MCF 10A (cell line): ENCODE measurements at regions not wholly inside any gene's neighbourhood (a gene's known extent, or its start where the extent isn't known, plus 50 kb on each side); places are given as distances from the start of the nearest gene placed in this dataset.

Experiments used
- BruUV-seq: library from RNA; stranded (reverse); fragments of 400-500 nt; replicated peaks from 2 replicates; lab custom pipeline; 2021; lab: Mats Ljungman, UMichigan
- CTCF ChIA-PET: fragments of 300-600 bp; sonication (Branson Sonifier 250); formaldehyde crosslinking; extraction: SDS; loops from one replicate; lab custom pipeline; 2021; ENCODE audit warnings: antibody characterized with exemption, inconsistent platforms; lab: Yijun Ruan, JAX
- POLR2A ChIA-PET: fragments of 300-600, 350-650 bp; sonication (Branson Sonifier 250); formaldehyde crosslinking; extraction: SDS; loops from one replicate; lab custom pipeline; 2020; ENCODE audit warnings: antibody characterized with exemption, inconsistent platforms; lab: Yijun Ruan, JAX
- DNase-seq: peaks from one replicate; pipeline ENCODE4 v3.0.0-alpha.2; 2018; ENCODE audit not compliant: unreplicated experiment
- H3K27ac Mint-ChIP-seq: one replicate; pipeline ENCODE4 v1.8.0; 2022; ENCODE audit warnings: mild to moderate bottlenecking, low read depth, mixed read lengths; ENCODE audit not compliant: unreplicated experiment
- H3K27me3 Mint-ChIP-seq: one replicate; pipeline ENCODE4 v1.8.0; 2022; ENCODE audit warnings: mixed read lengths; ENCODE audit not compliant: insufficient read depth, unreplicated experiment
- H3K36me3 Mint-ChIP-seq: one replicate; pipeline ENCODE4 v1.8.0; 2022; ENCODE audit warnings: mild to moderate bottlenecking, moderate library complexity, mixed read lengths; ENCODE audit not compliant: insufficient read depth, unreplicated experiment
- H3K4me1 Mint-ChIP-seq: one replicate; pipeline ENCODE4 v1.8.0; 2022; ENCODE audit warnings: mixed read lengths; ENCODE audit not compliant: insufficient read depth, unreplicated experiment
- H3K4me3 Mint-ChIP-seq: one replicate; pipeline ENCODE4 v1.8.0; 2022; ENCODE audit warnings: mild to moderate bottlenecking, moderate library complexity, mixed read lengths; ENCODE audit not compliant: unreplicated experiment
- H3K9me3 Mint-ChIP-seq: one replicate; pipeline ENCODE4 v1.8.0; 2022; ENCODE audit warnings: mixed read lengths; ENCODE audit not compliant: unreplicated experiment
- intact Hi-C: fragments of 100-400 bp; cut with micrococcal nuclease; formaldehyde crosslinking; loops from 2 replicates; pipeline ENCODE4 v1.14.1; 2022
- TF ChIP-seq, protein P1 (sequence below): fragments of 200-600 bp; IDR thresholded peaks from one replicate; pipeline ENCODE4 v1.8.0; 2022; ENCODE audit warnings: antibody characterized with exemption, mild to moderate bottlenecking; ENCODE audit not compliant: unreplicated experiment

DNA sequence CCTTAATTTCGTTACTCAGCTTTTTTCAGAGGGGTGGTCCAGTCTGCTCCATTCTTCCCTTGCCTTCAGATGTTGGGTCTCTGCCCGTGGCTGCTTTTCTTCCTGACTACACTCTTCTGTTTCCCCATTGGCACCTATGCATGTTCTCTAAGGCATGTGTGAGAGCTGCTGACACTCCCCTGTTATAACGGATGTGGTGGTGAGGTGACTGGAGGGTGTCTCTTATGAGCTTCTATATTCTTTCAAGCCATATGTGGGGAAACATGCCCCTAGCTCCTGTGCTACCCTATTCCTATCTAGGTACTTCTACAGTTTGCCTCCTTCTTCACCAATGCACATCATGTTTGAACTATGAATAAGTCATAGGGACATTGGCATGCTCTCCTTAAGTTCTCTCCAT is 643.2 kb downstream of the RPL10L start:
- DNase-seq, result no peak
- BruUV-seq, result no TSS peak
- CTCF ChIA-PET, result interaction anchor here (1.3 kb wide), 1 partner anchor 38 kb away, joined by 3 read pairs; no protein-coding TSS in a partner anchor
- H3K9me3 Mint-ChIP-seq, result peaks cover 5% of the 10 kb centered on the region
- no peak overlapping the region for H3K4me3 Mint-ChIP-seq
- H3K4me1 Mint-ChIP-seq, result no peaks in the 10 kb centered on the region
- intact Hi-C loops, result loop anchor here (5.0 kb wide), 1 partner anchor 681 kb away; no protein-coding TSS in a partner anchor
- TF ChIP-seq, protein P1, sequence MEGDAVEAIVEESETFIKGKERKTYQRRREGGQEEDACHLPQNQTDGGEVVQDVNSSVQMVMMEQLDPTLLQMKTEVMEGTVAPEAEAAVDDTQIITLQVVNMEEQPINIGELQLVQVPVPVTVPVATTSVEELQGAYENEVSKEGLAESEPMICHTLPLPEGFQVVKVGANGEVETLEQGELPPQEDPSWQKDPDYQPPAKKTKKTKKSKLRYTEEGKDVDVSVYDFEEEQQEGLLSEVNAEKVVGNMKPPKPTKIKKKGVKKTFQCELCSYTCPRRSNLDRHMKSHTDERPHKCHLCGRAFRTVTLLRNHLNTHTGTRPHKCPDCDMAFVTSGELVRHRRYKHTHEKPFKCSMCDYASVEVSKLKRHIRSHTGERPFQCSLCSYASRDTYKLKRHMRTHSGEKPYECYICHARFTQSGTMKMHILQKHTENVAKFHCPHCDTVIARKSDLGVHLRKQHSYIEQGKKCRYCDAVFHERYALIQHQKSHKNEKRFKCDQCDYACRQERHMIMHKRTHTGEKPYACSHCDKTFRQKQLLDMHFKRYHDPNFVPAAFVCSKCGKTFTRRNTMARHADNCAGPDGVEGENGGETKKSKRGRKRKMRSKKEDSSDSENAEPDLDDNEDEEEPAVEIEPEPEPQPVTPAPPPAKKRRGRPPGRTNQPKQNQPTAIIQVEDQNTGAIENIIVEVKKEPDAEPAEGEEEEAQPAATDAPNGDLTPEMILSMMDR, result no peak
- no peak overlapping the region for H3K27ac Mint-ChIP-seq
- H3K36me3 Mint-ChIP-seq, result peaks cover 7% of the 10 kb centered on the region
- POLR2A ChIA-PET, result interaction anchor here (0.9 kb wide), 1 partner anchor 14 kb away, joined by 4 read pairs; no protein-coding TSS in a partner anchor
- H3K27me3 Mint-ChIP-seq, result no peaks in the 10 kb centered on the region

DNA sequence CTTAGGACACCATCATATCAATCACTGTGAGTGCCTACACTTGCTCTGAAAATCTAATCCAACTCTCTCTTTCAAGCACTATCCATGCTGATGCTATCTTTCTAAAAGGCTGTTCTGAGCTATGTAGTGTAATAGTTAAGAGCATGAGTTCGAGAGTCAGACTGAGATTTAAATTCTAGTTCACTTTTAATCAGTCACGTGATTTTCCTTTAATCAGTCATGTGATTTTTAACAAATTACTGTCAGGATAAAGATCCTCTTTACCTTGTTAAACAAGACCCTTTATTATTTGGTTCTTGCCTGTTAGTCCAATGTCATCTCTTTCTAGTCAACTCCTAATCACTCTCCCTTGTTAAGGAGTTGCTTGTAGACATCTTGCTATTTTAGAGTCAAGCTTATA is 653.0 kb downstream of the RPL10L start:
- peaks cover 11% of the 10 kb centered on the region for H3K27me3 Mint-ChIP-seq
- BruUV-seq, result no TSS peak

DNA sequence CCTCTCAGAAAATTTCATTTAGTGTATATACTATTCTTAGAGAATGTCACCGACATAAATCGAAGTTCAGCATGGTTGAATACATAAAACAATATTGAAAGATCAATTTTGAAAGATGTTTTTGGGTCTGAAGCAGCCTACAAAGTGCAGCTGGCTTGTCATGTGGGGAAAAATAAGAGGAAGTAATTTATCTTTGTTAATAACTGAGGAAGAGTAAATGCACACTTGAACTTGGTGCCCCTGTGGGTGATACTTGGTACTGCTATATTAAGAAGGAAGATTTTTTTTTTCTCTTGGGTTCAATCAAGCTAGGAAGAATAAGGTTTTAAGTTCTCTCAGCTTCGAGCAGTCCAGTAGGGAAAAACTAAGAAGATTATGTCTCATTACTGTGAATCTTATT is 661.3 kb downstream of the RPL10L start:
- intact Hi-C loops, result no loop called here
- CTCF ChIA-PET, result interaction anchor here (0.6 to 0.7 kb wide), 3 partner anchors 16 to 456 kb away, joined by 3 to 4 read pairs (median 3); no protein-coding TSS in a partner anchor

More for the DNA sequence above, 653.0 kb downstream of the RPL10L start:
- Mint-ChIP-seq H3K36me3 (no peaks in the 10 kb centered on the region), H3K9me3 (no peaks in the 10 kb centered on the region), H3K4me1 (no peaks in the 10 kb centered on the region), H3K4me3 (no peak overlapping the region), H3K27ac (no peak overlapping the region)
- intact Hi-C loops, result no loop called here
- CTCF ChIA-PET, result no interaction called here
- DNase-seq, result no peak
- POLR2A ChIA-PET, result no interaction called here
- TF ChIP-seq, protein P1, result no peak

DNA sequence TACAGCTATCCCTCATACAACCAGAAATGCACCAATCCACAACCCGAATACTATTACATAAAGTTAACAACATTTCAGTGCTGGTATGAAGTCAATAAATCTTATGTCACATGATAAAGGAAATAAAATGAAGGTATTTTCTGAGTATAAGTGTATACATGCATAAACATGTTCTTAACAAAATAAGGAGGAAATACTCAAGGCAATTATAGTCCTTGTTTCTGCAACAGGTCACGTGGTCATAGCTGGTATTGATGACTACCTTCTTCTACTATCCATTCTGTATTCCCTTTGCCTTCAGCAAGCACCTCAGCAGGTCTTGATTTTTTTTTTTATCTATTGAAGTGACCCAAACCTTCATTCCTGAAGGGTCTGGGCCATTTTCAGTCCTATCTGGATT is 675.6 kb downstream of the RPL10L start:
- BruUV-seq, result no TSS peak
- intact Hi-C loops, result no loop called here
- H3K27me3 Mint-ChIP-seq, result no peaks in the 10 kb centered on the region
- CTCF ChIA-PET, result no interaction called here
- H3K27ac Mint-ChIP-seq, result no peak overlapping the region
- no peak overlapping the region for H3K4me3 Mint-ChIP-seq
- no peaks in the 10 kb centered on the region for H3K9me3 Mint-ChIP-seq
- H3K36me3 Mint-ChIP-seq, result no peaks in the 10 kb centered on the region
- no peaks in the 10 kb centered on the region for H3K4me1 Mint-ChIP-seq
- DNase-seq, result no peak
- POLR2A ChIA-PET, result no interaction called here
- TF ChIP-seq, protein P1, result no peak

More for the DNA sequence above, 661.3 kb downstream of the RPL10L start:
- POLR2A ChIA-PET, result no interaction called here
- TF ChIP-seq, protein P1, result peak; percentile 21
- DNase-seq, result peak; percentile 9
- H3K36me3 Mint-ChIP-seq, result no peaks in the 10 kb centered on the region
- no peaks in the 10 kb centered on the region for H3K9me3 Mint-ChIP-seq
- no TSS peak for BruUV-seq
- H3K4me3 Mint-ChIP-seq, result no peak overlapping the region
- H3K27ac Mint-ChIP-seq, result no peak overlapping the region
- H3K27me3 Mint-ChIP-seq, result no peaks in the 10 kb centered on the region
- H3K4me1 Mint-ChIP-seq, result no peaks in the 10 kb centered on the region
